ENCODE measurements at regions not wholly inside any gene's neighbourhood (a gene's known extent, or its start where the extent isn't known, plus 50 kb on each side); places are given as distances from the start of the nearest gene placed in this dataset.

DNA sequence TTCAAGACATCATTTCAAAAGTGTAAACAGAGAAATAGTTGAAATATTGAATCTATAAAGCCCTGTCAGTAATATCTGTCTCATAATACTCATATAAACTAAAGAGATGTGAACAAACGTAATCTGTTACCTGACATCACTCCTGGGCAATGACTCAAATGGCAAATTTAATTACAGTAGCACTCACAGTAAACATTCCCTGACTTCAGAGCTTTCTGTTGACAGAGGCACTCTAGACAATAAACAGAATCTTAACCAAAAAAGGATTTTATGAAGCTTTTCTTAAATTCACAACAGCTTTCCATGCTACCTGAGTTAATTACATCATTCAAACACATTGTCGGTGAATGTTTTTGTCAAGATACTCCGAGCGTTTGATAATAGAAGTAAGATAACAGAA, 128.1 kb upstream of the PDE1A start:
- Histone ChIP-seq H3K4me1 (ENCODE audit: control insufficient read depth, insufficient read depth, low read length) (peaks cover 13% of the 10 kb centered on the region), H3K36me3 (ENCODE audit: control insufficient read depth in 2 of 2, insufficient read depth in 2 of 2, low read length in 1 of 2) (no peaks in the 10 kb centered on the region), H3K9me3 (replicated peaks; ENCODE audit: control insufficient read depth, insufficient read depth, low read length) (no peaks in the 10 kb centered on the region), H3K4me3 (no peak overlapping the region), H2AFZ (ENCODE audit: control insufficient read depth, low read depth, low read length) (no peak overlapping the region), H3K4me2 (ENCODE audit: control insufficient read depth, insufficient read depth) (no peak overlapping the region), H4K20me1 (ENCODE audit: control insufficient read depth, insufficient read depth) (no peaks in the 10 kb centered on the region), H3K27ac (ENCODE audit: control insufficient read depth, insufficient read depth) (no peak overlapping the region), H3K79me2 (ENCODE audit: control insufficient read depth, insufficient read depth, low read length) (no peaks in the 10 kb centered on the region), H3K9ac (ENCODE audit: control insufficient read depth, insufficient read depth, low read length) (no peak overlapping the region), H3K27me3 (replicated peaks in 1 of 2; ENCODE audit: control insufficient read depth in 2 of 2, insufficient read depth in 2 of 2, low read length in 1 of 2) (no peaks in the 10 kb centered on the region)
- intact Hi-C loops (cut with micrococcal nuclease; ENCODE audit: unreplicated experiment): no loop called here
- ChIA-PET SMC1A (ENCODE audit: uncharacterized antibody, unreplicated experiment) (interaction anchor here (1.0 to 2.1 kb wide), 6 partner anchors 10 to 32 kb away, joined by 3 to 6 read pairs (median 3); no protein-coding TSS in a partner anchor), RAD21 (ENCODE audit: unreplicated experiment) (interaction anchor here (1.5 kb wide), 1 partner anchor 10 kb away, joined by 8 read pairs; no protein-coding TSS in a partner anchor), POLR2A (no interaction called here), CTCF (interaction anchor here (1.0 to 2.2 kb wide), 3 partner anchors 10 to 29 kb away, joined by 3 to 6 read pairs (median 3); no protein-coding TSS in a partner anchor)
- WGBS (ENCODE audit: insufficient coverage, insufficient replicate concordance, low lambda C conversion rate, missing lambda C conversion rate): 70% methylated on average over 4 of the region's 4 CpGs
- BruUV-seq (replicated peaks): no TSS peak
- no peak for ATAC-seq
- in situ Hi-C loops (cut with MboI): no loop called here
- no peak for FAIRE-seq
- no peak for DNase-seq (ENCODE audit: low read depth, low spot score)
- TF ChIP-seq KLF5 (IDR thresholded peaks at IDR 0.05; ENCODE audit: partially characterized antibody) (no peak), ETV6 (conservative IDR thresholded peaks at IDR 0.05 in 1 of 2, IDR thresholded peaks at IDR 0.05 in 1 of 2; ENCODE audit: borderline replicate concordance in 1 of 2, low read depth in 1 of 2) (no peak), POU2F2 (IDR thresholded peaks at IDR 0.05; ENCODE audit: borderline replicate concordance, low read depth, low read length) (no peak), EZH2 (IDR thresholded peaks at IDR 0.05; ENCODE audit: borderline replicate concordance, control insufficient read depth, low read depth, low read length) (no peak), ESRRA (IDR thresholded peaks at IDR 0.05; ENCODE audit: low read length) (no peak), RBBP5 (conservative IDR thresholded peaks at IDR 0.05) (no peak), CHD2 (IDR thresholded peaks at IDR 0.05; ENCODE audit: borderline replicate concordance, low read depth, low read length) (no peak), ZNF217 (IDR thresholded peaks at IDR 0.05) (no peak), CHD4 (IDR thresholded peaks at IDR 0.05) (no peak), ZNF274 (IDR thresholded peaks at IDR 0.05; ENCODE audit: insufficient read depth, insufficient read length) (no peak), SUZ12 (IDR thresholded peaks at IDR 0.05; ENCODE audit: unreplicated experiment) (no peak), FOS (IDR thresholded peaks at IDR 0.05; ENCODE audit: borderline replicate concordance, extremely low read depth, insufficient read length) (no peak), STAT3 (IDR thresholded peaks at IDR 0.05; ENCODE audit: low read depth, low read length) (no peak)
- TF ChIP-seq, protein P1, sequence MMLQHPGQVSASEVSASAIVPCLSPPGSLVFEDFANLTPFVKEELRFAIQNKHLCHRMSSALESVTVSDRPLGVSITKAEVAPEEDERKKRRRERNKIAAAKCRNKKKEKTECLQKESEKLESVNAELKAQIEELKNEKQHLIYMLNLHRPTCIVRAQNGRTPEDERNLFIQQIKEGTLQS (IDR thresholded peaks at IDR 0.05; ENCODE audit: borderline replicate concordance, extremely low read depth, low read depth, low read length): no peak
- TF ChIP-seq, protein P2, sequence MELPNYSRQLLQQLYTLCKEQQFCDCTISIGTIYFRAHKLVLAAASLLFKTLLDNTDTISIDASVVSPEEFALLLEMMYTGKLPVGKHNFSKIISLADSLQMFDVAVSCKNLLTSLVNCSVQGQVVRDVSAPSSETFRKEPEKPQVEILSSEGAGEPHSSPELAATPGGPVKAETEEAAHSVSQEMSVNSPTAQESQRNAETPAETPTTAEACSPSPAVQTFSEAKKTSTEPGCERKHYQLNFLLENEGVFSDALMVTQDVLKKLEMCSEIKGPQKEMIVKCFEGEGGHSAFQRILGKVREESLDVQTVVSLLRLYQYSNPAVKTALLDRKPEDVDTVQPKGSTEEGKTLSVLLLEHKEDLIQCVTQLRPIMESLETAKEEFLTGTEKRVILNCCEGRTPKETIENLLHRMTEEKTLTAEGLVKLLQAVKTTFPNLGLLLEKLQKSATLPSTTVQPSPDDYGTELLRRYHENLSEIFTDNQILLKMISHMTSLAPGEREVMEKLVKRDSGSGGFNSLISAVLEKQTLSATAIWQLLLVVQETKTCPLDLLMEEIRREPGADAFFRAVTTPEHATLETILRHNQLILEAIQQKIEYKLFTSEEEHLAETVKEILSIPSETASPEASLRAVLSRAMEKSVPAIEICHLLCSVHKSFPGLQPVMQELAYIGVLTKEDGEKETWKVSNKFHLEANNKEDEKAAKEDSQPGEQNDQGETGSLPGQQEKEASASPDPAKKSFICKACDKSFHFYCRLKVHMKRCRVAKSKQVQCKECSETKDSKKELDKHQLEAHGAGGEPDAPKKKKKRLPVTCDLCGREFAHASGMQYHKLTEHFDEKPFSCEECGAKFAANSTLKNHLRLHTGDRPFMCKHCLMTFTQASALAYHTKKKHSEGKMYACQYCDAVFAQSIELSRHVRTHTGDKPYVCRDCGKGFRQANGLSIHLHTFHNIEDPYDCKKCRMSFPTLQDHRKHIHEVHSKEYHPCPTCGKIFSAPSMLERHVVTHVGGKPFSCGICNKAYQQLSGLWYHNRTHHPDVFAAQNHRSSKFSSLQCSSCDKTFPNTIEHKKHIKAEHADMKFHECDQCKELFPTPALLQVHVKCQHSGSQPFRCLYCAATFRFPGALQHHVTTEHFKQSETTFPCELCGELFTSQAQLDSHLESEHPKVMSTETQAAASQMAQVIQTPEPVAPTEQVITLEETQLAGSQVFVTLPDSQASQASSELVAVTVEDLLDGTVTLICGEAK (IDR thresholded peaks at IDR 0.05; ENCODE audit: borderline replicate concordance): no peak
- TF ChIP-seq, protein P3, sequence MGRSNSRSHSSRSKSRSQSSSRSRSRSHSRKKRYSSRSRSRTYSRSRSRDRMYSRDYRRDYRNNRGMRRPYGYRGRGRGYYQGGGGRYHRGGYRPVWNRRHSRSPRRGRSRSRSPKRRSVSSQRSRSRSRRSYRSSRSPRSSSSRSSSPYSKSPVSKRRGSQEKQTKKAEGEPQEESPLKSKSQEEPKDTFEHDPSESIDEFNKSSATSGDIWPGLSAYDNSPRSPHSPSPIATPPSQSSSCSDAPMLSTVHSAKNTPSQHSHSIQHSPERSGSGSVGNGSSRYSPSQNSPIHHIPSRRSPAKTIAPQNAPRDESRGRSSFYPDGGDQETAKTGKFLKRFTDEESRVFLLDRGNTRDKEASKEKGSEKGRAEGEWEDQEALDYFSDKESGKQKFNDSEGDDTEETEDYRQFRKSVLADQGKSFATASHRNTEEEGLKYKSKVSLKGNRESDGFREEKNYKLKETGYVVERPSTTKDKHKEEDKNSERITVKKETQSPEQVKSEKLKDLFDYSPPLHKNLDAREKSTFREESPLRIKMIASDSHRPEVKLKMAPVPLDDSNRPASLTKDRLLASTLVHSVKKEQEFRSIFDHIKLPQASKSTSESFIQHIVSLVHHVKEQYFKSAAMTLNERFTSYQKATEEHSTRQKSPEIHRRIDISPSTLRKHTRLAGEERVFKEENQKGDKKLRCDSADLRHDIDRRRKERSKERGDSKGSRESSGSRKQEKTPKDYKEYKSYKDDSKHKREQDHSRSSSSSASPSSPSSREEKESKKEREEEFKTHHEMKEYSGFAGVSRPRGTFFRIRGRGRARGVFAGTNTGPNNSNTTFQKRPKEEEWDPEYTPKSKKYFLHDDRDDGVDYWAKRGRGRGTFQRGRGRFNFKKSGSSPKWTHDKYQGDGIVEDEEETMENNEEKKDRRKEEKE (IDR thresholded peaks at IDR 0.05): no peak
- TF ChIP-seq, protein P4, sequence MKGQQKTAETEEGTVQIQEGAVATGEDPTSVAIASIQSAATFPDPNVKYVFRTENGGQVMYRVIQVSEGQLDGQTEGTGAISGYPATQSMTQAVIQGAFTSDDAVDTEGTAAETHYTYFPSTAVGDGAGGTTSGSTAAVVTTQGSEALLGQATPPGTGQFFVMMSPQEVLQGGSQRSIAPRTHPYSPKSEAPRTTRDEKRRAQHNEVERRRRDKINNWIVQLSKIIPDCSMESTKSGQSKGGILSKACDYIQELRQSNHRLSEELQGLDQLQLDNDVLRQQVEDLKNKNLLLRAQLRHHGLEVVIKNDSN (IDR thresholded peaks at IDR 0.05; ENCODE audit: borderline replicate concordance, extremely low read length, insufficient read depth, low read depth, low read length): no peak

Measured in GM12878 (cell line).